Caco-2 (cell line): ENCODE measurements at regions not wholly inside any gene's neighbourhood (a gene's known extent, or its start where the extent isn't known, plus 50 kb on each side); places are given as distances from the start of the nearest gene placed in this dataset.

Experiments used
- BruUV-seq: library from RNA; stranded (reverse); fragments of 400-500 nt; replicated peaks from 2 replicates; lab custom pipeline; 2021; lab: Mats Ljungman, UMichigan
- CTCF ChIA-PET: fragments of 300-600 bp; sonication (Branson Sonifier 250); formaldehyde crosslinking; loops from one replicate; lab custom pipeline; 2022; ENCODE audit warnings: antibody characterized with exemption; lab: Charles Lee
- POLR2A ChIA-PET: fragments of 300-600 bp; sonication (Branson Sonifier 250); formaldehyde crosslinking; loops from one replicate; lab custom pipeline; 2022; ENCODE audit warnings: antibody characterized with exemption; lab: Charles Lee
- DNase-seq, 2 experiments: peaks; one replicate each; pipeline versions ENCODE4 v3.0.0 to v3.0.0-alpha.2; 2020 to 2022
- H3K27me3 ChIP-seq: replicated peaks from 2 replicates; pipeline ENCODE4 v1.6.0; 2011; ENCODE audit warnings: low read length; ENCODE audit not compliant: control insufficient read depth, insufficient read depth
- H3K36me3 ChIP-seq: 2 replicates; pipeline ENCODE4 v1.5.1; 2011; ENCODE audit warnings: low read length; ENCODE audit not compliant: control insufficient read depth, insufficient read depth
- H3K4me1 ChIP-seq: fragments of 250-450 bp; sonication (Bioruptor Pico); 2 replicates; pipeline ENCODE4 v1.5.1; 2020; ENCODE audit warnings: mild to moderate bottlenecking
- H3K4me3 ChIP-seq: 2 replicates; pipeline ENCODE4 v1.5.1; 2011; ENCODE audit warnings: low read depth, mild to moderate bottlenecking, control low read depth, low read length
- H3K9me3 ChIP-seq: fragments of 250-450 bp; sonication (Bioruptor Pico); 2 replicates; pipeline ENCODE4 v1.5.1; 2020; ENCODE audit warnings: mild to moderate bottlenecking, moderate library complexity
- H3K27ac Mint-ChIP-seq: one replicate; pipeline ENCODE4 v1.8.0; 2022; ENCODE audit warnings: mixed read lengths; ENCODE audit not compliant: unreplicated experiment
- H3K27me3 Mint-ChIP-seq: one replicate; pipeline ENCODE4 v1.8.0; 2022; ENCODE audit warnings: mixed read lengths; ENCODE audit not compliant: insufficient read depth, unreplicated experiment
- H3K36me3 Mint-ChIP-seq: one replicate; pipeline ENCODE4 v1.8.0; 2022; ENCODE audit warnings: mild to moderate bottlenecking, mixed read lengths; ENCODE audit not compliant: insufficient read depth, unreplicated experiment
- H3K4me1 Mint-ChIP-seq: one replicate; pipeline ENCODE4 v1.8.0; 2022; ENCODE audit warnings: low read depth, mixed read lengths; ENCODE audit not compliant: unreplicated experiment
- H3K4me3 Mint-ChIP-seq: one replicate; pipeline ENCODE4 v1.8.0; 2022; ENCODE audit warnings: mild to moderate bottlenecking, moderate library complexity, mixed read lengths; ENCODE audit not compliant: unreplicated experiment
- H3K9me3 Mint-ChIP-seq: one replicate; pipeline ENCODE4 v1.8.0; 2022; ENCODE audit warnings: mixed read lengths; ENCODE audit not compliant: unreplicated experiment
- intact Hi-C: fragments of 100-400 bp; cut with micrococcal nuclease; formaldehyde crosslinking; loops from one replicate; pipeline ENCODE4 v1.10.0; 2022; ENCODE audit not compliant: unreplicated experiment
- TF ChIP-seq, protein P1 (sequence below), 2 experiments: fragments of 200-600 bp in 1 of 2; IDR thresholded peaks; 1 replicate in 1 of 2; 2 replicates in 1 of 2; pipeline versions ENCODE4 v1.5.1 to v1.8.0; 2011 to 2022; ENCODE audit warnings: antibody characterized with exemption in 1 of 2, control low read depth in 1 of 2, inconsistent platforms in 1 of 2, low read depth in 1 of 2, low read length in 1 of 2, mild to moderate bottlenecking in 1 of 2, moderate library complexity in 1 of 2; ENCODE audit not compliant: insufficient read depth in 1 of 2, severe bottlenecking in 1 of 2, unreplicated experiment in 1 of 2

DNA sequence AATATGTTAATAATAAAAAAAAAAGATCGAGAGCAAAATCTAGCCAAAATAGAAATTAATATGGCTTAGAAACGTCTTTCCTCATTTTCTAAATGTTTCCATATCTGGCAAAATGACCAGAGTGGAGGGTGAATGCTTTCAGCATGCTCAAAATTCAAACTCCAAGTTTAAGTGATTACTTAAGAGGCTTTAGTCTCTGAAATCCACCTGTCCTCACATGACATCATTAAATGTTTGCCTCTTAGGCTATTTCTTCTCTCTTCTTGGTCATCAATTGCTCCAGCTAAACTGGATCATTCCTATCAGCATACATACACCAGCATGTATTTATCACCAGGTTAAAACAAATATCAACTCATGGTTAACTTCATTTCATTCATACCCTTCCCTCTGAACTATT, 54.5 kb upstream of the ATXN3L start:
- Mint-ChIP-seq H3K27ac (no peak overlapping the region), H3K9me3 (no peaks in the 10 kb centered on the region), H3K4me3 (no peak overlapping the region), H3K36me3 (no peaks in the 10 kb centered on the region), H3K27me3 (no peaks in the 10 kb centered on the region), H3K4me1 (no peaks in the 10 kb centered on the region)
- ChIA-PET CTCF (no interaction called here), POLR2A (no interaction called here)
- H3K9me3 ChIP-seq, result no peaks in the 10 kb centered on the region
- no peak for DNase-seq
- intact Hi-C loops, result no loop called here
- no peaks in the 10 kb centered on the region for H3K27me3 ChIP-seq
- BruUV-seq, result no TSS peak
- H3K4me1 ChIP-seq, result no peaks in the 10 kb centered on the region
- TF ChIP-seq, protein P1, sequence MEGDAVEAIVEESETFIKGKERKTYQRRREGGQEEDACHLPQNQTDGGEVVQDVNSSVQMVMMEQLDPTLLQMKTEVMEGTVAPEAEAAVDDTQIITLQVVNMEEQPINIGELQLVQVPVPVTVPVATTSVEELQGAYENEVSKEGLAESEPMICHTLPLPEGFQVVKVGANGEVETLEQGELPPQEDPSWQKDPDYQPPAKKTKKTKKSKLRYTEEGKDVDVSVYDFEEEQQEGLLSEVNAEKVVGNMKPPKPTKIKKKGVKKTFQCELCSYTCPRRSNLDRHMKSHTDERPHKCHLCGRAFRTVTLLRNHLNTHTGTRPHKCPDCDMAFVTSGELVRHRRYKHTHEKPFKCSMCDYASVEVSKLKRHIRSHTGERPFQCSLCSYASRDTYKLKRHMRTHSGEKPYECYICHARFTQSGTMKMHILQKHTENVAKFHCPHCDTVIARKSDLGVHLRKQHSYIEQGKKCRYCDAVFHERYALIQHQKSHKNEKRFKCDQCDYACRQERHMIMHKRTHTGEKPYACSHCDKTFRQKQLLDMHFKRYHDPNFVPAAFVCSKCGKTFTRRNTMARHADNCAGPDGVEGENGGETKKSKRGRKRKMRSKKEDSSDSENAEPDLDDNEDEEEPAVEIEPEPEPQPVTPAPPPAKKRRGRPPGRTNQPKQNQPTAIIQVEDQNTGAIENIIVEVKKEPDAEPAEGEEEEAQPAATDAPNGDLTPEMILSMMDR (IDR thresholded peaks at IDR 0.05; ENCODE audit: insufficient read depth in 1 of 2, low read depth in 1 of 2, low read length in 1 of 2, severe bottlenecking in 1 of 2, unreplicated experiment in 1 of 2), result no peak
- no peak overlapping the region for H3K4me3 ChIP-seq
- H3K36me3 ChIP-seq, result no peaks in the 10 kb centered on the region

DNA sequence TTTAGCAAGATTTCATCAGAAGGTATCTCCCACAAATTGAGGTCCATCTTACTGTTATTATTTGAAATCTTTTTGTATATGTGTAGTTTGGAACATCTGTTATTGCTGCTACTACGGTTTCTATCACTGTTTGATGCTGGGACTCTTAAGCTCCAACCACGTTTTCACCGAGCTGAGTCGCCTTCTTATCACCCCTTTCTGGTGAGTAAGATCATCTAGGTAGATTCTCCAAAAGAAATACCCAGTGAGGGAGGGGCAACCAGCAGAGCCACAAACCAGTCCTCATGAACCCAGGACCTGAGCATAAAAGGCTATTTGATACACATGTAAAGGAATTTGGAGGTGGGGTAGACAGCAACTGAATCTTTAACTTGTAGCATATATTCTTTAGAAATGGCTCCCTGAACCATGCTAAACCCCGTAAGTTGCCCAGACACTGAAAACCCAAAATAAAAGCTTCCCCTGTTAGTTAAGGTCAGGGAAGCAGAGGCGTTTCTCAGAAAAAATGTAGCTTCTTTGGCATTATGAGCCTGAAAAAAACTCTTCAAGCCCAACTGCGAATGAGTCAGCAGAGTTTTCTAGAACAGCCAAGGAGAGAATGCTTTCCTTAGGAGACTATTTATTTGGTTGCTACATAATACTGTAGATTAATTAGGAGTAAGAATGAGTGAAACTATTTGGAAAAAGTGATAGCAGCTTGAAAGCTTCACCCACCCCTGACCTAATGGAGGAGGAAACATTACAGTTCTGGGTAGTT, 53.8 kb upstream of the ATXN3L start:
- H3K27me3 Mint-ChIP-seq, result no peaks in the 10 kb centered on the region

DNA sequence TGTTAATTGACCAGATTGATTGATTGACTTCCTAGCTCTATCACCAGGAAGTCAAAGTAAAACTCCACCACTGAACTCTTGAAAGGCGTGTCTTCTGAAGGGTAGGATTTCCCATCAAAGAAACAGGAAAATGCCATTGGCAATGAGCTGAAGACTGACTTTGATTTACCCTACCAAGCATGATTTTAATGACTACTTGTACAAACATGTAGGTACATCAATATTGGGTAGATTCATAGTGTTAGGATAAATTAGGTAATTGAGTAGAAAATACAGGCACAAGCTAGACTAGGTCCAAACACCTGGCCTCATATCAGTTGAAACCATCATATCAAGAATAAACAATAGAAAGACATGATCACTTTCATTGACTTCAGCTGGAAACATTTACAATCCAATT, 53.2 kb upstream of the ATXN3L start:
- H3K27me3 Mint-ChIP-seq, result no peaks in the 10 kb centered on the region
- POLR2A ChIA-PET, result no interaction called here
- CTCF ChIA-PET, result no interaction called here

More for the DNA sequence above, 53.8 kb upstream of the ATXN3L start:
- H3K4me1 ChIP-seq, result no peaks in the 10 kb centered on the region
- intact Hi-C loops, result no loop called here
- H3K9me3 ChIP-seq, result no peaks in the 10 kb centered on the region
- POLR2A ChIA-PET, result no interaction called here
- Mint-ChIP-seq H3K4me1 (no peaks in the 10 kb centered on the region), H3K27ac (no peak overlapping the region), H3K4me3 (no peak overlapping the region), H3K36me3 (no peaks in the 10 kb centered on the region), H3K9me3 (no peaks in the 10 kb centered on the region)
- no peaks in the 10 kb centered on the region for H3K36me3 ChIP-seq
- H3K27me3 ChIP-seq, result no peaks in the 10 kb centered on the region
- DNase-seq, result no peak
- no TSS peak for BruUV-seq
- no peak overlapping the region for H3K4me3 ChIP-seq
- CTCF ChIA-PET, result no interaction called here
- TF ChIP-seq, protein P1 (IDR thresholded peaks at IDR 0.05; ENCODE audit: insufficient read depth in 1 of 2, low read depth in 1 of 2, low read length in 1 of 2, severe bottlenecking in 1 of 2, unreplicated experiment in 1 of 2), result no peak

More for the DNA sequence above, 53.2 kb upstream of the ATXN3L start:
- no peaks in the 10 kb centered on the region for H3K36me3 Mint-ChIP-seq
- no TSS peak for BruUV-seq
- H3K4me1 Mint-ChIP-seq, result no peaks in the 10 kb centered on the region
- Histone ChIP-seq H3K4me1 (no peaks in the 10 kb centered on the region), H3K9me3 (no peaks in the 10 kb centered on the region), H3K27me3 (no peaks in the 10 kb centered on the region), H3K36me3 (no peaks in the 10 kb centered on the region), H3K4me3 (no peak overlapping the region)
- H3K27ac Mint-ChIP-seq, result no peak overlapping the region
- H3K4me3 Mint-ChIP-seq, result no peak overlapping the region
- no peak for DNase-seq
- no peaks in the 10 kb centered on the region for H3K9me3 Mint-ChIP-seq
- intact Hi-C loops, result no loop called here
- TF ChIP-seq, protein P1 (IDR thresholded peaks at IDR 0.05; ENCODE audit: insufficient read depth in 1 of 2, low read depth in 1 of 2, low read length in 1 of 2, severe bottlenecking in 1 of 2, unreplicated experiment in 1 of 2), result no peak
